ENCODE measurements at regions not wholly inside any gene's neighbourhood (a gene's known extent, or its start where the extent isn't known, plus 50 kb on each side); places are given as distances from the start of the nearest gene placed in this dataset.

DNA sequence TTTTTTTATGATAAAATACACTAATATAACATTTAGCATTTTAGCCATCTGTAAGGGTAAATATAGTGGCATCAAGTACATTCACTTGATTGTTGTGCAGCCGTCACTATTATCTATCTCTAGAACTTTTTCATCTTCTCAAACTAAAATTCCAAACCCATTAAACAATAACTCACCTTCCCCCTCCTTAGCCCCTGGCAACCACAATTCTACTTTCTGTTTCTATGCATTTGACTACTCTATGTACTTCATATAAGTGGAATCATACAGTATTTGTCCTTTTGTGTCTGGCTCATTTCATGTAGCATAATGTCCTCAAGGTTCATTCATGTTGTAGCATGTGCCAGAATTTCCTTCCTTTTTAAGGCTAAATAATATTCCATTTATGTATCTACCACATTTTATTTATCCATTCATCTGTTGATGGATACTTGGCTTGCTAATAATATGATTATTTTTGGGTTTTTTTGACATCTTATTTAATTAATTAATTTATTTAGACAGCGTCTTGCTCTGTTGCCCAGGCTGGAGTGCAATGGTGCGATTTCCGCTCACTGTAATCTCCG lies 69.6 kb upstream of the MACF1 start:
- BruUV-seq (replicated peaks) = no TSS peak
- dilution Hi-C loops (cut with MboI; ENCODE audit: extremely low pct_ligation_motif_present, low sequenced_read_pairs) (no loop called here), intact Hi-C loops (cut with micrococcal nuclease) (loop anchor here (1.0 kb wide), 1 partner anchor 10 kb away; no protein-coding TSS in a partner anchor)
- Histone ChIP-seq H3K79me2 (ENCODE audit: control insufficient read depth, insufficient read depth, low read length) (peaks cover 83% of the 10 kb centered on the region), H4K20me1 (replicated peaks; ENCODE audit: control insufficient read depth, extremely low read depth, insufficient read depth, low read length) (no peaks in the 10 kb centered on the region), H3K27ac (ENCODE audit: insufficient read depth, low read depth, low read length) (no peak overlapping the region), H3K9ac (replicated peaks; ENCODE audit: extremely low read depth, insufficient read depth, low read length) (no peak overlapping the region), H3K36me3 (ENCODE audit: control insufficient read depth in 2 of 2, extremely low read depth in 1 of 2, insufficient read depth in 2 of 2, low read length in 2 of 2) (no peaks in the 10 kb centered on the region), H3K4me2 (ENCODE audit: insufficient read depth, low read length) (peak overlapping the region; percentile 39), H3K4me1 (ENCODE audit: control insufficient read depth, extremely low read depth, insufficient read depth, low read length) (peaks cover 47% of the 10 kb centered on the region), H3K9me1 (replicated peaks; ENCODE audit: control insufficient read depth, extremely low read depth, insufficient read depth, low read length) (no peaks in the 10 kb centered on the region), H3K27me3 (ENCODE audit: control insufficient read depth in 2 of 2, insufficient read depth in 2 of 2, low read length in 2 of 2) (no peaks in the 10 kb centered on the region), H3K9me3 (replicated peaks; ENCODE audit: control insufficient read depth, insufficient read depth, low read length) (no peaks in the 10 kb centered on the region), H3K4me3 (replicated peaks in 1 of 3; ENCODE audit: insufficient read depth in 1 of 3, low read depth in 1 of 3, low read length in 3 of 3) (no peak overlapping the region), H2AFZ (ENCODE audit: low read depth, low read length) (no peak overlapping the region)
- CTCF ChIA-PET = interaction anchor here (1.0 to 18.5 kb wide), 3 partner anchors 11 to 124 kb away, joined by 3 to 310 read pairs (median 3); no protein-coding TSS in a partner anchor
- no peak for DNase-seq (ENCODE audit: low read depth, low spot score)
- TF ChIP-seq, protein P1, sequence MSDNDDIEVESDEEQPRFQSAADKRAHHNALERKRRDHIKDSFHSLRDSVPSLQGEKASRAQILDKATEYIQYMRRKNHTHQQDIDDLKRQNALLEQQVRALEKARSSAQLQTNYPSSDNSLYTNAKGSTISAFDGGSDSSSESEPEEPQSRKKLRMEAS (IDR thresholded peaks at IDR 0.05; ENCODE audit: insufficient read depth, insufficient read length) = no peak
- TF ChIP-seq GATA2 (IDR thresholded peaks at IDR 0.05; ENCODE audit: insufficient read depth, insufficient read length, low read depth, low read length) (no peak), CTCF (IDR thresholded peaks at IDR 0.05; ENCODE audit: extremely low read depth in 1 of 2, insufficient read depth in 1 of 2, low read depth in 1 of 2, low read length in 2 of 2) (no peak), EZH2 (IDR thresholded peaks at IDR 0.05; ENCODE audit: borderline replicate concordance, low read depth, low read length, severe bottlenecking) (no peak), JUN (IDR thresholded peaks at IDR 0.05; ENCODE audit: borderline replicate concordance, insufficient read depth, insufficient read length, low read depth) (no peak), MYC (IDR thresholded peaks at IDR 0.05; ENCODE audit: low read depth, low read length) (no peak), FOS (IDR thresholded peaks at IDR 0.05; ENCODE audit: borderline replicate concordance, insufficient read depth, low read length) (no peak), POLR2AphosphoS5 (IDR thresholded peaks at IDR 0.05; ENCODE audit: insufficient read depth, low read depth, low read length) (no peak), POLR2A (IDR thresholded peaks at IDR 0.05; ENCODE audit: low read depth, low read length) (no peak)
- no peak for FAIRE-seq
- POLR2A ChIA-PET = no interaction called here

Measured in endothelial cell of umbilical vein (primary cell).